HCT116 (cell line): ENCODE measurements at regions not wholly inside any gene's neighbourhood (a gene's known extent, or its start where the extent isn't known, plus 50 kb on each side); places are given as distances from the start of the nearest gene placed in this dataset.
"Not testable (repeated sequence)": the region's sequence is repeated elsewhere in the genome, so short reads cannot be mapped to it uniquely, and the experiment has no call there.

Source experiments
- ATAC-seq: fragments of 200-7000 bp; cut with Tn5 transposase; 2 replicates; pipeline ENCODE4 v1.9.1; 2020; ENCODE audit warnings: mild to moderate bottlenecking, moderate library complexity
- BruUV-seq: library from RNA; stranded (reverse); fragments of 400-500 nt; replicated peaks from 2 replicates; lab custom pipeline; 2021; lab: Mats Ljungman, UMichigan
- CTCF ChIA-PET: fragments of 300-600 bp; sonication (Branson Sonifier 250); formaldehyde crosslinking; loops from one replicate; lab custom pipeline; 2021; ENCODE audit warnings: antibody characterized with exemption; lab: Charles Lee
- POLR2A ChIA-PET: fragments of 300-600, 350-600 bp; sonication (Branson Sonifier 250); formaldehyde crosslinking; loops from one replicate; lab custom pipeline; 2021; ENCODE audit warnings: antibody characterized with exemption; lab: Charles Lee
- RAD21 ChIA-PET, 2 experiments: fragments of 300-600 bp; sonication (Branson Sonifier 250); formaldehyde crosslinking; loops; one replicate each; lab custom pipeline; 2023; ENCODE audit warnings: low total read pairs in 2 of 2; ENCODE audit not compliant: uncharacterized antibody in 2 of 2, unreplicated experiment in 2 of 2, low non-redundant PET in 1 of 2; lab: Charles Lee
- DNase-seq: peaks from one replicate; pipeline ENCODE4 v3.0.0-alpha.2; 2010; ENCODE audit warnings: low read depth, low spot score
- H2AFZ ChIP-seq: fragments of 200-600 bp; shearing (Covaris generic), sonication (generic); 2 replicates; pipeline ENCODE4 v1.6.1; 2017; ENCODE audit warnings: low read depth, mixed run types, mixed read lengths, antibody characterized with exemption, low read length; ENCODE audit not compliant: poor library complexity, severe bottlenecking
- H3K27ac ChIP-seq: 2 replicates; pipeline ENCODE4 v1.5.1; 2012; ENCODE audit warnings: low read depth, low read length
- H3K27me3 ChIP-seq: fragments of 200-600 bp; sonication (generic); 2 replicates; pipeline ENCODE4 v1.6.1; 2016; ENCODE audit warnings: mixed run types, low read length, mixed read lengths; ENCODE audit not compliant: insufficient read depth
- H3K36me3 ChIP-seq, 2 experiments: fragments of 200-500 bp in 1 of 2; fragments of 200-600 bp in 1 of 2; sonication (Bioruptor generic) in 1 of 2; sonication (generic) in 1 of 2; 2 replicates each; pipeline versions ENCODE4 v1.5.1 to v1.6.1; 2014 to 2016; ENCODE audit warnings: low read length in 2 of 2, inconsistent platforms in 1 of 2, mixed read lengths in 1 of 2, mixed run types in 1 of 2; ENCODE audit not compliant: insufficient read depth in 2 of 2, control insufficient read depth in 1 of 2
- H3K4me1 ChIP-seq, 2 experiments: fragments of 200-600 bp in 1 of 2; sonication (generic) in 1 of 2; 2 replicates each; pipeline versions ENCODE4 v1.5.1 to v1.6.1; 2012 to 2017; ENCODE audit warnings: low read length in 2 of 2, inconsistent platforms in 1 of 2, mild to moderate bottlenecking in 1 of 2, mixed read lengths in 1 of 2, mixed run types in 1 of 2, moderate library complexity in 1 of 2; ENCODE audit not compliant: insufficient read depth in 2 of 2, control insufficient read depth in 1 of 2
- H3K4me2 ChIP-seq: fragments of 200-600 bp; sonication (generic); 2 replicates; pipeline ENCODE4 v1.6.1; 2017; ENCODE audit warnings: mixed run types, low read length, mixed read lengths
- H3K4me3 ChIP-seq, 2 experiments: fragments of 200-600 bp in 1 of 2; sonication (generic) in 1 of 2; replicated peaks in 1 of 2; 2 replicates each; pipeline ENCODE4 v1.5.1; 2011 to 2016; ENCODE audit warnings: low read length in 2 of 2, control low read depth in 1 of 2, low read depth in 1 of 2, mild to moderate bottlenecking in 1 of 2, mixed read lengths in 1 of 2, mixed run types in 1 of 2
- H3K79me2 ChIP-seq: fragments of 200-600 bp; sonication (generic); 2 replicates; pipeline ENCODE4 v1.6.1; 2017; ENCODE audit warnings: mild to moderate bottlenecking, mixed run types, low read length, moderate library complexity, mixed read lengths; ENCODE audit not compliant: insufficient read depth
- H3K9ac ChIP-seq: fragments of 200-600 bp; sonication (generic); 2 replicates; pipeline ENCODE4 v1.6.1; 2016; ENCODE audit warnings: low read length, mixed read lengths
- H3K9me2 ChIP-seq: fragments of 200-600 bp; sonication (generic), shearing (Covaris generic); 2 replicates; pipeline ENCODE4 v1.6.1; 2017; ENCODE audit warnings: mixed run types, mild to moderate bottlenecking, moderate library complexity; ENCODE audit not compliant: insufficient read depth
- H3K9me3 ChIP-seq, 2 experiments: fragments of 200-500 bp in 1 of 2; fragments of 200-600 bp in 1 of 2; sonication (Bioruptor generic) in 1 of 2; sonication (generic) in 1 of 2; 2 replicates each; pipeline ENCODE4 v1.6.1; 2014 to 2017; ENCODE audit warnings: low read length in 2 of 2, mixed read lengths in 2 of 2, inconsistent platforms in 1 of 2, low read depth in 1 of 2, mild to moderate bottlenecking in 1 of 2, mixed run types in 1 of 2, moderate library complexity in 1 of 2; ENCODE audit not compliant: control insufficient read depth in 1 of 2, insufficient read depth in 1 of 2
- H4K20me1 ChIP-seq: fragments of 200-600 bp; sonication (generic), shearing (Covaris generic); 2 replicates; pipeline ENCODE4 v1.6.1; 2017; ENCODE audit warnings: mixed run types, mild to moderate bottlenecking, moderate library complexity; ENCODE audit not compliant: insufficient read depth
- CBX3 ChIP-seq: IDR thresholded peaks from 2 replicates; pipeline ENCODE4 v1.6.1; 2012; ENCODE audit warnings: low read depth
- CEBPB ChIP-seq: IDR thresholded peaks from 2 replicates; pipeline ENCODE4 v1.6.1; 2012; ENCODE audit warnings: low read depth
- CTCF ChIP-seq, 3 experiments: fragments of 200-600 bp in 1 of 3; sonication (generic) in 1 of 3; IDR thresholded peaks in 2 of 3; conservative IDR thresholded peaks in 1 of 3; 2 replicates each; pipeline ENCODE4 v1.5.1; 2012 to 2017; ENCODE audit warnings: low read depth in 2 of 3, low read length in 2 of 3, antibody characterized with exemption in 1 of 3, borderline replicate concordance in 1 of 3, control low read depth in 1 of 3, mild to moderate bottlenecking in 1 of 3, mixed read lengths in 1 of 3, mixed run types in 1 of 3, moderate library complexity in 1 of 3; ENCODE audit not compliant: insufficient read depth in 1 of 3
- EGR1 ChIP-seq: IDR thresholded peaks from 2 replicates; pipeline ENCODE4 v1.6.1; 2012; ENCODE audit warnings: low read depth
- ELF1 ChIP-seq: IDR thresholded peaks from 2 replicates; pipeline ENCODE4 v1.6.1; 2012; ENCODE audit warnings: low read depth, borderline replicate concordance
- EZH2phosphoT487 ChIP-seq: fragments of 200-600 bp; IDR thresholded peaks from 2 replicates; pipeline ENCODE4 v1.6.1; 2018; ENCODE audit warnings: antibody characterized with exemption, borderline replicate concordance
- JUND ChIP-seq: IDR thresholded peaks from 2 replicates; pipeline ENCODE4 v1.6.1; 2012
- MAX ChIP-seq: IDR thresholded peaks from 2 replicates; pipeline ENCODE4 v1.6.1; 2012
- POLR2A ChIP-seq: IDR thresholded peaks from 2 replicates; pipeline ENCODE4 v1.7.0; 2011; ENCODE audit warnings: borderline replicate concordance; ENCODE audit not compliant: insufficient read depth, insufficient read length; ENCODE audit errors: extremely low read depth
- POLR2AphosphoS5 ChIP-seq: IDR thresholded peaks from 2 replicates; pipeline ENCODE4 v1.6.1; 2011; ENCODE audit warnings: mild to moderate bottlenecking, low read depth, low read length, moderate library complexity
- RAD21 ChIP-seq: IDR thresholded peaks from 2 replicates; pipeline ENCODE4 v1.6.1; 2012; ENCODE audit warnings: low read depth, mild to moderate bottlenecking
- SIN3A ChIP-seq: IDR thresholded peaks from 2 replicates; pipeline ENCODE4 v1.6.1; 2012; ENCODE audit warnings: low read depth
- SP1 ChIP-seq: IDR thresholded peaks from 2 replicates; pipeline ENCODE4 v1.6.1; 2012; ENCODE audit warnings: low read depth
- SRF ChIP-seq: IDR thresholded peaks from 2 replicates; pipeline ENCODE4 v1.6.1; 2012; ENCODE audit warnings: low read depth
- TCF7L2 ChIP-seq: IDR thresholded peaks from 2 replicates; pipeline ENCODE4 v1.7.0; 2011; ENCODE audit warnings: borderline replicate concordance, inconsistent platforms; ENCODE audit not compliant: insufficient read depth, insufficient read length; ENCODE audit errors: extremely low read depth
- ZFX ChIP-seq: fragments of 450-650 bp; IDR thresholded peaks from 2 replicates; pipeline ENCODE4 v1.6.1; 2017
- ZNF274 ChIP-seq: fragments of 200-500 bp; sonication (Bioruptor generic); IDR thresholded peaks from 2 replicates; pipeline ENCODE4 v1.6.1; 2014; ENCODE audit warnings: mild to moderate bottlenecking, low read depth, low read length, inconsistent platforms
- intact Hi-C: fragments of 100-400 bp; cut with micrococcal nuclease; formaldehyde crosslinking; loops from 2 replicates; pipeline ENCODE4 v1.10.0; 2022

- no TSS peak for BruUV-seq
- Histone ChIP-seq H3K9me2 (no peaks in the 10 kb centered on the region), H3K79me2 (no peaks in the 10 kb centered on the region), H3K36me3 (no peaks in the 10 kb centered on the region), H3K4me1 (no peaks in the 10 kb centered on the region), H3K4me2 (no peak overlapping the region), H2AFZ (no peak overlapping the region), H3K27ac (no peak overlapping the region), H3K27me3 (peaks cover 13% of the 10 kb centered on the region; the same call in 1 of the 2 replicates), H3K4me3 (no peak overlapping the region), H4K20me1 (no peaks in the 10 kb centered on the region), H3K9ac (no peak overlapping the region), H3K9me3 (no peaks in the 10 kb centered on the region)
- no peak for ATAC-seq
- intact Hi-C loops, result no loop called here
- no peak for DNase-seq
- RAD21 ChIA-PET, result no interaction called here
- TF ChIP-seq RAD21, result no peak
- no peak for TF ChIP-seq ZFX
- TF ChIP-seq SP1, result no peak
- no peak for TF ChIP-seq MAX
- TF ChIP-seq ZNF274, result no peak
- no peak for TF ChIP-seq POLR2A
- no peak for TF ChIP-seq SRF
- TF ChIP-seq SIN3A, result no peak
- no peak for TF ChIP-seq CBX3
- no peak for TF ChIP-seq EGR1
- no peak for TF ChIP-seq POLR2AphosphoS5
- TF ChIP-seq CEBPB, result no peak
- no peak for TF ChIP-seq CTCF (IDR thresholded peaks at IDR 0.05 in 2 of 3, conservative IDR thresholded peaks at IDR 0.05 in 1 of 3; ENCODE audit: borderline replicate concordance in 1 of 3, insufficient read depth in 1 of 3, low read depth in 2 of 3, low read length in 2 of 3)
- TF ChIP-seq JUND, result no peak
- TF ChIP-seq TCF7L2, result no peak
- no peak for TF ChIP-seq EZH2phosphoT487
- TF ChIP-seq ELF1, result no peak
- CTCF ChIA-PET, result no interaction called here
- POLR2A ChIA-PET, result no interaction called here
Observed at GRCh38 chr4:17020451-17020850, 122.0 kb upstream of the LDB2 start.

- H3K9me3 ChIP-seq, RAD21 ChIA-PET, BruUV-seq: not testable (repeated sequence)
Observed at GRCh38 chr4:17018621-17019020, 120.2 kb upstream of the LDB2 start.

More at GRCh38 chr4:17018621-17019020, 120.2 kb upstream of the LDB2 start:
- POLR2A ChIA-PET, result interaction anchor here (0.7 kb wide), 1 partner anchor 12 kb away, joined by 3 read pairs; no protein-coding TSS in a partner anchor
- H3K9me2 ChIP-seq, ATAC-seq, H3K27ac ChIP-seq, DNase-seq, H4K20me1 ChIP-seq, H3K79me2 ChIP-seq, intact Hi-C loops, CTCF ChIA-PET, H3K4me2 ChIP-seq, H3K4me1 ChIP-seq, H3K4me3 ChIP-seq, H3K9ac ChIP-seq, H3K36me3 ChIP-seq, H2AFZ ChIP-seq: not testable (repeated sequence)
- H3K27me3 ChIP-seq, result peaks cover 13% of the 10 kb centered on the region; the same call in 1 of the 2 replicates
